Stimulated activated CD4-positive, alpha-beta T cell treated with anti-CD3 and anti-CD28 coated beads, Interleukin-12 subunit alpha, Interleukin-12 subunit beta, amount 100 ng/mL, for 24 hours (primary cell): ENCODE measurements at regions not wholly inside any gene's neighbourhood (a gene's known extent, or its start where the extent isn't known, plus 50 kb on each side); places are given as distances from the start of the nearest gene placed in this dataset.
"Not testable (repeated sequence)": the region's sequence is repeated elsewhere in the genome, so short reads cannot be mapped to it uniquely, and the experiment has no call there.

Source experiments
- DNase-seq, 2 experiments: peaks; one replicate each; pipeline ENCODE4 v3.0.0-alpha.2; 2020; ENCODE audit warnings: low read depth in 2 of 2

- DNase-seq, result no peak
These were observed 518.6 kb downstream of the PIK3C3 start for GRCh38 chr18:42473611-42474010.

- DNase-seq, result no peak
These were observed 519.5 kb downstream of the PIK3C3 start for GRCh38 chr18:42474577-42474976.

GRCh38 chr18:42475157-42475556, 520.1 kb downstream of the PIK3C3 start:
- DNase-seq, result no peak

GRCh38 chr18:42477267-42477666, 522.2 kb downstream of the PIK3C3 start:
- DNase-seq, result no peak

- DNase-seq, result no peak
These were observed 525.4 kb downstream of the PIK3C3 start for GRCh38 chr18:42480441-42480840.

GRCh38 chr18:42484648-42485047, 529.6 kb downstream of the PIK3C3 start:
- no peak for DNase-seq

GRCh38 chr18:42486271-42486670, 531.2 kb downstream of the PIK3C3 start:
- DNase-seq, result no peak

- DNase-seq, result no peak
These were observed 553.8 kb downstream of the PIK3C3 start for GRCh38 chr18:42508683-42509296.

- no peak for DNase-seq
These were observed 554.8 kb downstream of the PIK3C3 start for GRCh38 chr18:42509750-42510415.

- DNase-seq, result no peak
These were observed 555.5 kb downstream of the PIK3C3 start for GRCh38 chr18:42510540-42510939.

- no peak for DNase-seq
These were observed 558.4 kb downstream of the PIK3C3 start for GRCh38 chr18:42513441-42513840.

GRCh38 chr18:42514512-42514911, 559.5 kb downstream of the PIK3C3 start:
- DNase-seq, result no peak

GRCh38 chr18:42517896-42518295, 562.9 kb downstream of the PIK3C3 start:
- DNase-seq, result no peak

GRCh38 chr18:42518331-42518730, 563.3 kb downstream of the PIK3C3 start:
- not testable (repeated sequence) for DNase-seq

- no peak for DNase-seq
These were observed 565.1 kb downstream of the PIK3C3 start for GRCh38 chr18:42520138-42520537.

- no peak for DNase-seq
These were observed 570.9 kb downstream of the PIK3C3 start for GRCh38 chr18:42525905-42526304.

GRCh38 chr18:42527766-42528165, 572.7 kb downstream of the PIK3C3 start:
- DNase-seq, result no peak

- no peak for DNase-seq
These were observed 575.2 kb downstream of the PIK3C3 start for GRCh38 chr18:42530276-42530675.

GRCh38 chr18:42532119-42532518, 577.1 kb downstream of the PIK3C3 start:
- DNase-seq, result no peak

GRCh38 chr18:42533009-42533575, 578.1 kb downstream of the PIK3C3 start:
- no peak for DNase-seq

GRCh38 chr18:42533616-42534015, 578.6 kb downstream of the PIK3C3 start:
- DNase-seq, result no peak

GRCh38 chr18:42534313-42534712, 579.3 kb downstream of the PIK3C3 start:
- no peak for DNase-seq

GRCh38 chr18:42536442-42536841, 579.0 kb downstream of the RIT2 start:
- no peak for DNase-seq
